PC-3 (cell line): ENCODE measurements at regions not wholly inside any gene's neighbourhood (a gene's known extent, or its start where the extent isn't known, plus 50 kb on each side); places are given as distances from the start of the nearest gene placed in this dataset.

Experiments
- CTCF ChIP-seq: fragments of 300-600 bp; sonication (generic); conservative IDR thresholded peaks from 2 replicates; pipeline ENCODE4 v1.5.1; 2017; ENCODE audit warnings: antibody characterized with exemption, low read depth, mild to moderate bottlenecking, low read length
- EZH2 ChIP-seq: fragments of 300-600 bp; sonication (generic); IDR thresholded peaks from one replicate; pipeline ENCODE4 v1.6.1; 2017; ENCODE audit warnings: antibody characterized with exemption, mild to moderate bottlenecking, low read length; ENCODE audit not compliant: unreplicated experiment

DNA sequence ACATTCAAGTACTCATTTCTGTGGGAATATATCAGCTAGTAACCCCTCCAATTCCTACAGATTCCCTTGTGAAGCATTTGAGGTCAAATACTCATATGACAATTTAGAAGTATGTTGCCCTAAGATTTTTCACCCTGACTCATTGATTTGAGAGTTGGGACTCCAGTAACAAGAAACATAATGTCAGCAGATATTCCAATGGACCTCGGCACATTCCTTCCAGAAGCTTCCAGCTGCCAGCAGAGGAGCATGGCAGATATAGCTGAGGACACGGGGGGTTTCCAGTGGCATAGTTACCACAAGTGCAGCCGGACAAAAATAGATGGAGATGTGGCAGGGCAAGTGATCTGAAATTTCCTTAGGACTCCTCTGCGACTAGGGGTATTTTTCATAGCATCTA, 101.9 kb upstream of the ARHGAP28 start:
- TF ChIP-seq CTCF (no peak), EZH2 (no peak)
